Tibial artery (tissue), 4 donors: ENCODE measurements at regions not wholly inside any gene's neighbourhood (a gene's known extent, or its start where the extent isn't known, plus 50 kb on each side); places are given as distances from the start of the nearest gene placed in this dataset.

Source experiments
- DNase-seq, 2 donors: peaks; one replicate each; pipeline ENCODE4 v3.0.0-alpha.2; 2019
- H3K27ac ChIP-seq, 2 donors: fragments of 200-600 bp; sonication (generic) in 1 of 2; 1 replicate in 1 of 2; 2 replicates in 1 of 2; pipeline ENCODE4 v1.5.1; 2018 to 2019; ENCODE audit warnings: mild to moderate bottlenecking in 1 of 2
- H3K27me3 ChIP-seq, 2 donors: fragments of 200-600 bp; sonication (generic) in 1 of 2; one replicate each; pipeline versions ENCODE4 v1.5.1 to v1.6.0; 2016 to 2019
- H3K36me3 ChIP-seq, 3 donors: fragments of 200-600 bp; sonication (generic) in 2 of 3; one replicate each; pipeline ENCODE4 v1.5.1; 2016 to 2019; ENCODE audit warnings: mild to moderate bottlenecking in 2 of 3
- H3K4me1 ChIP-seq, 4 donors: fragments of 200-600 bp; sonication (generic) in 2 of 4; 1 replicate in 3 of 4; 2 replicates in 1 of 4; pipeline ENCODE4 v1.5.1; 2016 to 2019
- H3K4me3 ChIP-seq, 2 donors: fragments of 200-600 bp; sonication (generic) in 1 of 2; 1 replicate in 1 of 2; 2 replicates in 1 of 2; pipeline ENCODE4 v1.5.1; 2018 to 2019; ENCODE audit warnings: mild to moderate bottlenecking in 2 of 2
- H3K9me3 ChIP-seq, 3 donors: fragments of 200-600 bp; sonication (generic) in 1 of 3; one replicate each; pipeline ENCODE4 v1.5.1; 2016 to 2019
- CTCF ChIP-seq, 2 experiments: fragments of 200-600 bp in 1 of 2; fragments of 450-650 bp in 1 of 2; IDR thresholded peaks; one replicate each; pipeline ENCODE4 v1.5.1; 2017 to 2019; ENCODE audit warnings: antibody characterized with exemption in 2 of 2, mild to moderate bottlenecking in 1 of 2, moderate library complexity in 1 of 2
- intact Hi-C: fragments of 100-400 bp; cut with DNase I; formaldehyde crosslinking; loops from one replicate; pipeline ENCODE4 v1.15.0; 2023; ENCODE audit warnings: low total_unique reads

- Histone ChIP-seq H3K27me3 (no peaks in the 10 kb centered on the region), H3K4me3 (no peak overlapping the region), H3K36me3 (no peaks in the 10 kb centered on the region), H3K4me1 (no peaks in the 10 kb centered on the region), H3K27ac (no peak overlapping the region), H3K9me3 (no peaks in the 10 kb centered on the region)
- TF ChIP-seq CTCF (IDR thresholded peaks at IDR 0.05) = no peak
- no peak for DNase-seq
- intact Hi-C loops = no loop called here
Measured at GRCh38 chr21:14844001-14844400, 220.8 kb downstream of the NRIP1 start.

GRCh38 chr21:14842601-14843000, 222.2 kb downstream of the NRIP1 start:
- no peak for TF ChIP-seq CTCF (IDR thresholded peaks at IDR 0.05)
- Histone ChIP-seq H3K9me3 (no peaks in the 10 kb centered on the region), H3K27me3 (no peaks in the 10 kb centered on the region), H3K36me3 (no peaks in the 10 kb centered on the region), H3K27ac (no peak overlapping the region), H3K4me3 (no peak overlapping the region), H3K4me1 (no peaks in the 10 kb centered on the region)
- intact Hi-C loops = no loop called here
- no peak for DNase-seq

- no peaks in the 10 kb centered on the region for H3K4me1 ChIP-seq
- no peaks in the 10 kb centered on the region for H3K9me3 ChIP-seq
- TF ChIP-seq CTCF (IDR thresholded peaks at IDR 0.05) = no peak
- no peaks in the 10 kb centered on the region for H3K27me3 ChIP-seq
- intact Hi-C loops = no loop called here
- no peak overlapping the region for H3K4me3 ChIP-seq
- H3K36me3 ChIP-seq = no peaks in the 10 kb centered on the region
- H3K27ac ChIP-seq = no peak overlapping the region
- DNase-seq = no peak
Measured at GRCh38 chr21:14841511-14842472, 223.0 kb downstream of the NRIP1 start.

- Histone ChIP-seq H3K27ac (no peak overlapping the region), H3K4me3 (no peak overlapping the region), H3K4me1 (no peaks in the 10 kb centered on the region), H3K36me3 (no peaks in the 10 kb centered on the region), H3K9me3 (no peaks in the 10 kb centered on the region), H3K27me3 (no peaks in the 10 kb centered on the region)
- intact Hi-C loops = no loop called here
- no peak for DNase-seq
- no peak for TF ChIP-seq CTCF (IDR thresholded peaks at IDR 0.05)
Measured at GRCh38 chr21:14838400-14838799, 226.4 kb downstream of the NRIP1 start.

- no peaks in the 10 kb centered on the region for H3K4me1 ChIP-seq
- no peaks in the 10 kb centered on the region for H3K36me3 ChIP-seq
- intact Hi-C loops = no loop called here
- no peak for DNase-seq
- no peak overlapping the region for H3K27ac ChIP-seq
- no peaks in the 10 kb centered on the region for H3K9me3 ChIP-seq
- no peak for TF ChIP-seq CTCF (IDR thresholded peaks at IDR 0.05)
- H3K27me3 ChIP-seq = no peaks in the 10 kb centered on the region
- H3K4me3 ChIP-seq = no peak overlapping the region
Measured at GRCh38 chr21:14836950-14837349, 227.8 kb downstream of the NRIP1 start.
